GM12891 (cell line): ENCODE measurements at regions not wholly inside any gene's neighbourhood (a gene's known extent, or its start where the extent isn't known, plus 50 kb on each side); places are given as distances from the start of the nearest gene placed in this dataset.

Experiments used
- PAX5 ChIP-seq: IDR thresholded peaks from 2 replicates; pipeline ENCODE4 v1.6.1; 2011; ENCODE audit warnings: low read length, moderate library complexity, mild to moderate bottlenecking; ENCODE audit not compliant: insufficient read depth, severe bottlenecking
- POLR2A ChIP-seq: IDR thresholded peaks from 2 replicates; pipeline ENCODE4 v1.6.1; 2011; ENCODE audit warnings: low read depth, low read length, control low read depth
- POLR2AphosphoS5 ChIP-seq: IDR thresholded peaks from 2 replicates; pipeline ENCODE4 v1.6.1; 2011; ENCODE audit warnings: low read depth, low read length, control low read depth
- SPI1 ChIP-seq: IDR thresholded peaks from 2 replicates; pipeline ENCODE4 v1.6.1; 2011; ENCODE audit warnings: low read depth, low read length, control low read depth
- TAF1 ChIP-seq: IDR thresholded peaks from 2 replicates; pipeline ENCODE4 v1.6.1; 2011; ENCODE audit warnings: low read depth, low read length, control low read depth

DNA sequence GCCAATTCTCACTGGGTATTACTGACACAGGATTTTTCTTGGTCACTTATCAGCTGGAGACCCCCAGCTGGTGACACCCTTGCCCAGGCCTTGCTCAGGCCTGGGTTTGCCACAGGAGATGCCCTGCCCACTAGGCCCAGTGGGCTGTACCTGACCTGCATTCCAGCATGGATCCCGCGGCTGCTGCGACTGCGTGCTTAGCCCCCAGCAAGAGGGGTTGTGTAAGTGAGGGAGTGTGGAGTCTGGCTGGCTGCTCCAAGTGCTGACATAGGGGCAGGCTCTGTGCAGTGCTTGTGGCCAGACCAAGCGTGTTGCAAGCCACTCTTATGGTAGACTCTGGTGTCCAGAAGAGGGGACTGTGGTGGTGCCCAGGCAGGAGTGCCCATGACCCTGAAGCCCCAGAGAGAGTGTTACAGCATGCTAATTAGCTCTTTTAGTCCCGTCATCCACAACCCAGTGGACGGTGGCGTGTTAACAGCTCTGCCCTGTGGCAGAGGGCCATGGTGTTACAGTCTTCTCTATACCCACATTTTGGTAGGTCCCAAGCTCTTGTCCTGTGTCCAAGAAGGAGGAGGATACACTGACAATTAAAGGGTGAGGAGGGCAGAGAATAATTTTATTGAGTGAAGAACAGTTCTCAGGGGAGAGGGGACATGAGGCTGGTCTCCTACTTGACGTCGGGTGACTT lies 491.7 kb upstream of the MEIS1 start:
- TF ChIP-seq POLR2A (no peak), POLR2AphosphoS5 (no peak), TAF1 (no peak), PAX5 (no peak), SPI1 (no peak)
